Stimulated activated CD8-positive, alpha-beta memory T cell treated with anti-CD3 and anti-CD28 coated beads, Interleukin-4, amount 100 ng/mL, for 1 hour (primary cell): ENCODE measurements at regions not wholly inside any gene's neighbourhood (a gene's known extent, or its start where the extent isn't known, plus 50 kb on each side); places are given as distances from the start of the nearest gene placed in this dataset.

Experiments used
- DNase-seq, 2 donors: peaks; one replicate each; pipeline ENCODE4 v3.0.0-alpha.2; 2020; ENCODE audit warnings: low read depth in 2 of 2, low spot score in 1 of 2

DNA sequence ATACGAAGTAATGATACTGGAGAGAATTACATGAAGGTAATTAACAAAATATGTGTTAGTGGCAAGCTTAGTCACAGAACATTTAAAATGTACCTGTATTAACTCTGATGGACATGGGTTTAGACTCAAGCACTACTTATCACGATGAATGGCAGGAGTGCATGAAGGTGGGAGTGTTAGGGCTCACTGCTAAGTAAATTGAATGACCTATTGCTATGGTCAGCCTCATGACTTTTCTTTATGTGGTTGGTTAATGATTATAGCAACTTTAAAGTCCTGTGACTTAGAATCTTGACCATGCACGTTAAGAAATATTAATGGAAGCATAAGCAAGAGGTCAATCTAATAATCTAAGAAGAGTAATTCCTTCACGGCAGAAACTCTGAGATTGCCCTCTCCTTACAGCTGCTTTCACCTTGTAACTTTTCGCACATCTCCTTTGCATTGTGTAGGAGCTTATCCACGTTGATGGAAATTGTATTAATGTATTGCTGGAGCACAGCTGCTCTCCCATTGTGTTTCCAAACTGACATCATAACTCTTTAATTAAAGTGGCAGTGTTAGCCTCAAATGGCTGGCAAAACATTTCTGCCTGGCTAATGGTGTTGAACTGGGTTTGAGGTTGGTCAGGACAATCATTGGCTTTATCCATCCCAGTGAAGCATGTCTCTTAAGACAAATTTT, 114.5 kb downstream of the RXFP2 start:
- DNase-seq, result no peak

DNA sequence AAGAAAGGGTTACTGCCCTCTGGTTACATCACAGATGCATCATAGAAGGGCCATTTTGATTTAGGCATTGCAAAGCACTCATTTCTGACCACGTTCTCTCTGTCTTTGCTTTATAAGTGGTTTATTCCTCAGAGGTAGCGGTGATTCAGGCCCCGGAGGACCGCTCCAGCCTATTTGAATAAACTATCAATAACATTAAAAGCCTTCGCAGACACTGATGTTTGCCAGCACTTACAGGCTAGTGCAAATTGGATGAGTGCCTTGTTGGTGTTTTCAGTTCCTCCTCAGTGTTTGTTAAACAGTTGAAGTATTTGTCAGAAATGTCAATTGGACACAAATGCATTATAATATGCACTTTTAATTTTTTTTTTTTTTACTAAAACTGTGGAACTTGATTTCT, 120.2 kb downstream of the RXFP2 start:
- no peak for DNase-seq

DNA sequence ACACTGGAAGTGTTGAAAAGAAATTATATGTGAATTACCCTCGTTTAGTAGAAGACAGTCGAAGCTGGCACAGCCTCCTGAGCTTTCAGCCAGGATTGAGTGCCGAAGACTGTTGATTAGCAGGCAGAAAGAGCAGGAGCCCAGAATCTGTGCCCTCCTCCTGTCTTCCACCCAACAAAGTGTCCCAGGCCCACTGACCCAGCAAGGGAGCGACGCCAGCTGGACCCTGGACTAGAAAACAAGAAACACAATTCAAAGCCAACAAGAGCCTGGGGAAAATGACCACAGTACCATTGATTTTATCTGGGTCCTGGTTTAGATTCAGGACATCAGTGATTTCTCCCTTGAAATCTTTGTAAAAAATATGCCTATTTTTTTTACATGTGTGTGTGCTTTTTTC, 120.7 kb downstream of the RXFP2 start:
- DNase-seq, result no peak

DNA sequence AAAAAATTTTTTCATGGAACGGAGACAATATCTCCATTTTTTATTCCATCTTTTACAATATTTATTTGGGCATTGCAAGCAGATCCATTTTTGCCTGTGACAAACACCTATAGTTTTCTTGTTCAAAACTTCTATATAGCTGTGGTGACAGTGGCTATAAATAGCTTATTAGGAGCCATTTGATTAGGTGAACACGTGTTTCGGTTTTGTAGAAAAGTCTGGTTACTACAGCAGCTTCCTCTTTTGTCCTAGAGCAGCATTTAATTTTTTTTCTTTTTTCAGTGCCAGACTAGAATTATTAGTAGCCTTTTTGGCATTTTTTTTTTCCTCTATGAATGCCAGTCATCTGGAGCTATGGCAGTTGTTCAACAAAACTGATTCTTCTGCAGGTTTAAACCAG, 123.5 kb downstream of the RXFP2 start:
- DNase-seq, result no peak

DNA sequence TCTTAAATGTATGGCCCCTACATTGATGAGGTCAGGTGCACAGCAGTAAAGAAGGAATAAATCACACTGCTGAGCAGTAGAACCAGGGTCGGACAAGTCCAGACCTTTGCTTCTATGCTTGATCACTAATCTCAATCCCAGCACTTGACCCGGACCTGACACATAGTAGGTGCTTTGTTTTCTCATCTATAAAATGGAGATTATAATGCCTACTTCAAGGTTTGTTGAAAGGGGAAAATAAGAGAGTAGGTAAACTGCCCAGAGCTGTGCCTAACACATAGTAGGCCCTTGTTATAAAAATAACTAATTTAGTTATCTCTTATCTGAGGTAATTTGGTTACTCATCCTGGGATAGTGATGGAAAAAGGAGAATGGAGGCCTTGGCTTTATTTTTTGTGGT, 125.0 kb downstream of the RXFP2 start:
- no peak for DNase-seq

DNA sequence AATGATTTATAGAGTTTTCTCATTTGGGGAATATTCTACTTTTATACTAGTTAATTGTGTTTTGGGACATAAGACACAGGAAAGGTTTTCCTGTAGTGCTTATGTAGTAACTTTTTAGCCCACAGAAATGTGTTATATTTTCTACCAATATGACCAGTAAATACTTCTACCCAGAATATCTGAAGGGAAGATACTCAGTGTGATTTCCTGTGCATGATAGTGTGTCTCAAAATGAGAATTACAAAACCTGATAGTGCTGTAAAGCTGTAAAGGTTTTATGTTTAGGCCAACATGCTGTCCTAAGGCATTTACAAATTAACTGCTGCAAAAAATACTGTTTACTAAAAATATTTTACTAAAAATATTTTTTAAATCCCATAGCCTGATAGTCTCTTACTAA, 126.8 kb downstream of the RXFP2 start:
- no peak for DNase-seq

DNA sequence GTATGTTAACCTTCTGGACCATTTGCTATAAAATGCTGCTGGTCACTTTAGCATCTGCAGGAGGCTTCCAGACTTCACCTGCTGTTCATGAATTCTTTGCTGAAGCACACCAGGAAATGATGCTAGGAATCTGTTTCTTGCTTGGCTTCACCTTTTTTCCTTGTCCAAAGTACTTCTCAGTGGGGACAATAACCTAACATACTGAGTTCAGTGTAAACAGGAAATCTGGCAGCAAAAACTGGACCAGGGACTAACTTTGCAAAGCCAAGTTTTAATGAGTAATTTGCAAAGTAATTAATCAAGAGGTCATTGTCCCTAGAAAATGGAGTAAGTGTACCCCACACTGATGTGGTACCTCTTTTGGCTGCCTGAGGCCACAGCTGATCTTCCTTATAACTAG, 128.4 kb downstream of the RXFP2 start:
- DNase-seq, result no peak

DNA sequence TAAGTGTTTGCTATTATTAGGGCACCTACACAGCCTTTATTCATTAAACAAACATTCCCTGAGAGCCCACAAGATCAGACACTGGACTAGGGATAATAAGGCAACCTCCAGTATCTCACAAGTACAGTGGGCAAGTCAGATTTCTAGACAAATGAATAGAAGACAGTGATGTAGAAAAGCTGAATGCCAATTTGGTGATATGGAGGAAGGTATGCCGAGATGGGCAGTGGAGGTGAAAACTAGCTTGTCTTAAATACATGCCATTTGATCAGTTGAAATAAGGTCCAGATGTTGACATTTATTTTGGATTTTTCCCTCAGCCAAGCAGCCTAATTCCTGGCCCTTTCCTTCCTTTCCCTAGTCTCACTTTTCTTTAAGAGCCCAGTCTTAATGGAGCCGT, 130.3 kb downstream of the RXFP2 start:
- DNase-seq, result no peak

DNA sequence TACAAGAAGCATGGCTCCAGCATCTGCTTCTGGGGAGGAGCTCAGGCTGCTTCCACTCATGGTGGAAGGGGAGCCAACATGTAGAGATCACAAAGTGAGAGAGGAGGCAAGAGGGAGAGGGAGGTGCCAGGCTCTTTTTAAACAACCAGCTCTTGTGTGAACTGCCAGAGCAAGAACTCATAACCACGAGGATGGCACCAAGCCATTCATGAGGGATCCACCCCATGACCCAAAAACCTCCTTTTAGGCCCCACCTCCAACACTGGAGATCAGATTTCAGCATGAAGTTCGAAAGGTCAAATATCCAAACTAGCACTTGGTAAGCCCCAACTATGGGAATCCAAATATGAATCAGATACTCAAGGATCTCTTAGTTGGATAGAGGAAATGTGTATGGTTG, 131.2 kb downstream of the RXFP2 start:
- DNase-seq, result no peak

DNA sequence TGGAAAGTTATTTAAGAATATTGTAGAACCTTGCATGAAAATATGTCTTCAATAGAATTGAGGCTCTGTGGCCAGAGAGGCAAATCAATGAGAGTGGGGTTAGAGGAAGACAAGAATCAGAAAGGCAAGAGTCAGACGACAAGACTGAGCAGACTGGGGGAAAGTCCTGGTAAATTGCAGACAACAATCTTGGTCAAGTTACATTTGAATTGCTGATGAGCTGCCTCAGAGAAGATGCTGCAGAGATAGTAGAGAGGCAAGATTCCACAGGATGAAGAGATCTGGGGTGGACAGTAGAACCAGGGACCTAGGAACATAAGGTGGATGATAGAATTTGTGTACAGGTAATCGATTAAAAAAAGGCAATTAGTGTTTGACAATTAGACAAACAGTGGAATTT, 133.8 kb downstream of the RXFP2 start:
- no peak for DNase-seq

DNA sequence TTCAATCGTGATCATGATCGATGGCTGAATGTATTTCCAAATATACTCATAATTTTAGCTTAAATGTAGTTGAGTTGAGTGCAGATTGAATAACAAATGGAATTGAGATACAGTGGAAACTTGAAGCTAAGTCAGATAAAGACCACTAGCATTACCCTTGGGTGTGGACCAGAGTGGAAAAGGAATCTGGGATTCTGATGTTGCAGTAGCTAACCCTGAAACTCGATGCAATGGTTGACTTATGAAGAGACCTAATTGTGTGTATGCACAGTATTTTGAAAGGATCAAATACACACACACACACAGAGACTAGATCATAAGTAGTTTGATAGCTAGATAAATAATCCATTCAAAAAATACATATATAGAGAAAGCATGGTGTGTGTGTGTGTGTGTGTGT, 135.8 kb downstream of the RXFP2 start:
- DNase-seq, result no peak

DNA sequence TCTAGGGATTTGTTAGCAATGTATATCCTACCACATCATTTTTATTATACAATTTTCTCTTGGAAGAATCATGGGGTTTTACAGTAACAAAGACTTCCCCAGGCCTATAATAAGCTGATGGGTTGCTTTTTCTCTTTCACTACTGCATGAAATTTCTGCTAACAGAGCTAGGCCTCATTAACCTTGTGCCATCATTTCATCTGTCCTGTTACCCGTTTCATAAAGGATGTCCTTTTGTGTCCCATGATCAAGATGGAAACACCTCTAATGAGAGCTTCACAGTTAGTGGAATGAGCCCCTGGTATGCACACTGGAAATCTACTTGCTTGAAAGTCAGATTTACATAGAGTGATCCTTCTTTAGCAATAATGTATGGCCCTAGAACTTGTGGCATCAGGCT, 138.7 kb downstream of the RXFP2 start:
- no peak for DNase-seq

DNA sequence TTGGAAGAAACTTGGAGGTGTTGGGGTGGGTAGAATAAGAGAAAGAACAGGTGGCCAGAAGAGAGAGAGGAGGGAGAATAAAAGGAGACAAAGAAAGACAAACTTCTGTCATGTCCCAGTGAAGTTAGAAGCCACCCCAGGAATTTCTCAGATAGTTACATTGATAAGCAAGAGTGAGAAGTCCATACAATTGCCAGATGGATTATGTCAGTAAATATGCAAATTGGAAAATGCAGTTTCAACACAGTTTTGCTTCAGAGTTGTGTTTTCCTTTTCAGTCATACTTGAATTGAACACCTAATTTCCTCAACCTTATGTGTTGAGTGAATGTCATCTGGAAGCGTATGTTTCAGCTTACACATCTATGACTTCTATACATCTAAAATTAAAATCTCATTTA, 139.2 kb downstream of the RXFP2 start:
- DNase-seq, result no peak

DNA sequence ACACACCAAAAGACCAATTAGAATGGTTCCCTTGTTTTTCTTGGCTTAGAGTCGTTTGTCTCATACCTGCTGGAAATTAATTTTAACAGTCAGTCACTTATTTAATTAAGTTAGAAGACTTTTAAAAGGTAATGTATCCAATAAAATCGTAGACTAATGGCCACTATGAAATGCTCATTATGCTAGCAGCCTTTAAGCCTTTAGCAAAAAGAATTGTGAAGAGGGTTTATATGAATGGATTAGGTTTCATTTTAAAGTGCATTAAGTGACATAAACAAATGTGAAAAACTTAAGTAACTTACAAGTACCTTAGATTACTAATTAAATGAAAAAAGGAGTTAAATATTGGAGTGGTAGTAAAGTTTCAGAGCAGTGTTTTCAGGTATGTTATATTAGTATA, 139.6 kb downstream of the RXFP2 start:
- no peak for DNase-seq

DNA sequence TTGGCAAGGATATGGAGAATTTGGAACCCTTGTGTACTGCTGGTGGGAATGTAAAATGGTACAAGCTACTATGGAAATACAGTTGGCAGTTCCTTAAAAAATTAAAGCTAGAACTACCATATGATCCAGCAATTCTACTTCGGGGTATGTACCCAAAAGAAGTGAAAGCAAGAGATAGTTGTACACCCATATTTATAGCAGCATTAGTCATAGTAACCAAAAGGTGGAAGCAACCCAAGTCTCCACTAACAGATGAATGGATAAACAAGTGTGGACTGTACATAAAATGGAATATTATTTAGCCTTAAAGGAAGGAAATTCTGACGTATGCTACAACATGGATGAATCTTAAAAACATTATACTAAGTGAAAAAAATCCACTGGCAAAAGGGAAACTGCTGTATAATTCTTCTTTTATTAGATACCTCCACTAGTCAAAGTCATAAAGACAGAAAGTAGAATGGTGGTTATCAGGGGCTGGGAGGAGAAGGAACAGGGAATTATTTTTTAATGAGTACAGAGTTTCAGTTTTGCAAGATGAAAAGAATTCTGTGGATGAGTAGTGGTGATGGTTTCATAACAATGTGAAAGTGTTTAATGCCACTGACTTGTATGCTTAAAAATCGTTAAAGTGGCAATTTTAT, 141.6 kb downstream of the RXFP2 start:
- no peak for DNase-seq

DNA sequence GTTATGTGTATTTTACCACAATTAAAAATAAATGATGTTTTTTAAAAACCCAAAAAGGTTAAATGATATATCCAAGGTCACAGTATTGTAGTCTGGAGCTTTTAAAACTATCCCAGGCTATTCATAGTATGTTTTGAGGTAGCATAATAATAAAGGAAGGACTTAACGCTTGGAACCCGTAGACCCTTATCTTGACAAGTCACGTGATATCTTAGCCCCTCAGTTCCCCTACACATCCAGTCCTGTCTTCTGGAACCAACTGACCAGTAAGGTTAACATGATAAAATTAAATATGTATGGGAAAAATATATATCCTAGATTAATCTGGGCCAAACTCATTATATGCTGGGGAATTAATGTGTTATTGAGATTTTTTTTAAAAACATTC, 142.2 kb downstream of the RXFP2 start:
- DNase-seq, result no peak

DNA sequence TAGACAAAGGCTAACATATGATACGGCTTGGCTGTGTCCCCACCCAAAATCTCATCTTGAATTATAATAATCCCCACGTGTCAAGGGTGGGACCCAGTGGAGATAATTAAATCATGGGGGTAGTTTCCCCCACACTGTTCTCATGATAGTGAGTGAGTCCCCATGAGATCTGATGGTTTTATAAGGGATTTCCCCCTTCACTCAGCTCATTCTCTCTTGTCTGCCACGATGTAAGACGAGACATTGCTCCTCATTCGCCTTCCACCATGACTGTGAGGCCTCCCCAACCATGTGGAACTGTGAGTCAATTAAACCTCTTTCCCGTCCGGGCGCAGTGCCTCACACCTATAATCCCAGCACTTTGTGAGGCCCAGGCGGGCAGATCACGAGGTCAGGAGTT, 143.5 kb downstream of the RXFP2 start:
- DNase-seq, result no peak

DNA sequence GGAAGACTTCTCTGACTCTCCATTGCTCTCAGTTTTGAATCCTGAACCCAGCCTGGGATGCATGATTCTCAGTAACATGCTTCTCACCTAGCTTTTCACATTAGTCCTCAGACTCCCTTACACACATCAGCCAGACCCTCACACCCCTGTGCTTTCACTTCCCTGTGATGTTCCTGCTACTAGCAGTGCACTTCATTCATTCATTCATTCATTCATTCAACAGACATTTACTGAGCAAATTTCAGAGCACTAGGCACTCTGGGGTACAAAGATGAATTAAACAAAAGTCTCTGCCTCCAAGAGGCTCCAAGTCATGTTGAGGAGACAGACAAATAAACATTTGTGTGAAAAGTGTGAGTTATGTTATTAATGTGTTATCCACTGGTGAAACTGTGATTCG, 145.2 kb downstream of the RXFP2 start:
- DNase-seq, result no peak

DNA sequence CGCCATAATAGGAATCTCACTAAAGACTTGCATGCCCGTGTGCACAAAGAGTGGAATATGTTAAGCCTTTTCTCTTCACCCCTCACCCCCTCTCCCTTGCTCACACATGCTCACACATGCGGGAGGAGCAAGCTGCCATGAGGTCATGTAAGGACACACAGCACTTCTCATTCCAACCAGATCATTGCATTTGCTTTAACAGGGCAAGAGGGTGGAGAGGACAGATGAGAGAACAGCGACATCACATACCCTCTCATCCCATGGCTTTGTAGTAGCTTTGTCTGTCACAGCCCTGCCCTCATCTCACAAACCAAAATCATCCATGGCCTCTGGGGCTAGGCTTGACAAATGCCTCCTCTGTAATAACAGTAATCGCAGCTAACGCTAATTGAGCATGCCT, 145.6 kb upstream of the FRY start:
- no peak for DNase-seq

DNA sequence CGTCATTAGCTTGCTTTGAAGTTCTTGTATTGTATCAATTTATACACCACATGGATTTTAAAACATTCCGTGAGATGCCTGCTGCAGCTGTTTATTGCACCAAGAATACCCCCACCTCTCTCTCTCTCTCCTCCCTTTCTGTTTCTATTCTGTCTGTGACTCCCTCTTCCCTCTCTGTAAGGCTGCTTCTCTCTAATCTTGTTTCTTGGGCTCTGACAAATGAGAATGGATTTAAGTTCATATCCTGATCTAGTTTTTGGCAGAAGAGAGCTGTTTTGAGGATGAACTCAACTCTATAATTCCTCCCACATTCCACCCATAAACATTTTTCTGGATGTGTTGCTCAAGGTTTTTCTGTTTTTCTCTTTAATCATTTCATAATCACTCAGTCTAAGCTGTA, 144.3 kb upstream of the FRY start:
- no peak for DNase-seq

DNA sequence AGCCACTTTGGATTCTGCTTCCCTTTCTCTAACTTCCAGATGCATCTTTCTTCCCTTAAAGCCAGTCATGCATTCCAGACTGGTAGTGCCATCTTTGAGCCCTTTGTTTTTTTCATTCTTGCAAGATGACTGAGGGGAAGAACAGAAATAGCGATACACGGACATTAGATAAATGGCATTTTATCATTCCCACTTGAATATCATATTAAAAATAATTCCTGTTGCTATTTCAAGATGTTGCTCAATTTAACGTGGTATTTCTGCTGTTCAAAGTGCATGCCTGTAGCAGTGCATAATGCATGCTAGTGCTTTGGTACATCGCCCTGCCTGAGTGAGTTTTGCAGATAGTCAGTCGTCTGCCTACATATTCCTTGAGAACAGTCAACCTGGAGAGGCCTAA, 140.6 kb upstream of the FRY start:
- DNase-seq, result no peak

DNA sequence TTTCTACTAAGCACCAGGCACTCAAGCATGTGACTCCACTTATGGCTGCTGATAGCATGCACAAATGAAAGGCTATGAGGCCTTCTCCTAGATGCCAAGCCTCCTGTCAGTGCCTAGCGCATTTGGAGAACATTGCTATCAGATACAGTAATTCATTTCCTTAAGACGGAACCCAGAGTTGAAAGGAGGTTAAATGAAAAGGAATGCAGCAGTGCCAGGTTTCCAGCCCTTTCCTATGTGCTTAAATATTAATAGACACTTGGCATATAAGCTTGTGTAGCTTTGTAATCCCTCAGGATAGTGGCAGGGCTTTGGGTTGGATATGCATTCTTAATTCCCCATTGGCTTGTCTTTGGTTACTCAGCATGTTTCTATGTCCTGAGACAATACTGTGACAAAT, 140.1 kb upstream of the FRY start:
- no peak for DNase-seq

DNA sequence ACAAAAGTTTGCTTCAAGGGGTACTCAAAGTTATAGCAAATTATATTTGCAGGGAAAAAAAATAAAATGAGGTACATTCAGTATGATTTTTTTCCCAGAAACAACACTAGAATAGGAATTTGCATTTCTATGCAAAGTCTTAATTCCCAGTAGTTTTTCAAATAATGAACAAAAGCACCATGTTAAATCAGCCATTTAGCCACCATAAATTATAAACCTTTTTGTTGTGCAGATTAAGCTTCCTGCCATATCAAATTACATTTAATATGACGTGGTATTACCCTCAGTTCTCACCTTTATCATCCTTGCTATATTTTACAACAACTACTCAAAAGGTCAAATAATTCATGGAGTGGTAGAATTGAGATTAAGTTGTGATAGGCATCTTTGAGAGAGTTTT, 136.6 kb upstream of the FRY start:
- DNase-seq, result no peak
